GM18498 (cell line): ENCODE measurements at regions not wholly inside any gene's neighbourhood (a gene's known extent, or its start where the extent isn't known, plus 50 kb on each side); places are given as distances from the start of the nearest gene placed in this dataset.
A peak's percentile ranks its signal among the peaks of the same experiment; 100 is the strongest.

Experiments
- ATAC-seq: cut with Tn5 transposase; IDR thresholded peaks from one replicate; pipeline ENCODE4 v1.9.1; 2021; ENCODE audit warnings: mild to moderate bottlenecking, moderate library complexity; ENCODE audit not compliant: unreplicated experiment

DNA sequence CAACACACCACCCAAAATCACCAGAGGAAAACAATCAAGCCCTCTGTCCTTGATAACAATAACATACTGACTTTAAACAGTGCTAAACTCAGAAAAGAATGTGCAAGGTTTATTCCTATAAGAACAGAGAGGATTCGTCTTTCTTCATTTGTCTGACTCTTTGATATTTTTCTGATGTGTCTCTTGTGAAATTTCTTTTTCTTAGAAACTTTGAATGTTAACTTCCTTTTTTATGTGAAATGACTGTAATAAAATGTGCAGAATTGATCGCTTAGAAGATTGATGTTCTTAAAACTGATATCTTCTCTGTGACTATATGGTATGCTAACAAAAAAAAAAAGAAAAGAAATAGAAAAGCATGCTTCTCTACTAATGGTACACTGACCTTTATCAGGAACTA is 947.4 kb upstream of the CITED2 start:
- no peak for ATAC-seq

DNA sequence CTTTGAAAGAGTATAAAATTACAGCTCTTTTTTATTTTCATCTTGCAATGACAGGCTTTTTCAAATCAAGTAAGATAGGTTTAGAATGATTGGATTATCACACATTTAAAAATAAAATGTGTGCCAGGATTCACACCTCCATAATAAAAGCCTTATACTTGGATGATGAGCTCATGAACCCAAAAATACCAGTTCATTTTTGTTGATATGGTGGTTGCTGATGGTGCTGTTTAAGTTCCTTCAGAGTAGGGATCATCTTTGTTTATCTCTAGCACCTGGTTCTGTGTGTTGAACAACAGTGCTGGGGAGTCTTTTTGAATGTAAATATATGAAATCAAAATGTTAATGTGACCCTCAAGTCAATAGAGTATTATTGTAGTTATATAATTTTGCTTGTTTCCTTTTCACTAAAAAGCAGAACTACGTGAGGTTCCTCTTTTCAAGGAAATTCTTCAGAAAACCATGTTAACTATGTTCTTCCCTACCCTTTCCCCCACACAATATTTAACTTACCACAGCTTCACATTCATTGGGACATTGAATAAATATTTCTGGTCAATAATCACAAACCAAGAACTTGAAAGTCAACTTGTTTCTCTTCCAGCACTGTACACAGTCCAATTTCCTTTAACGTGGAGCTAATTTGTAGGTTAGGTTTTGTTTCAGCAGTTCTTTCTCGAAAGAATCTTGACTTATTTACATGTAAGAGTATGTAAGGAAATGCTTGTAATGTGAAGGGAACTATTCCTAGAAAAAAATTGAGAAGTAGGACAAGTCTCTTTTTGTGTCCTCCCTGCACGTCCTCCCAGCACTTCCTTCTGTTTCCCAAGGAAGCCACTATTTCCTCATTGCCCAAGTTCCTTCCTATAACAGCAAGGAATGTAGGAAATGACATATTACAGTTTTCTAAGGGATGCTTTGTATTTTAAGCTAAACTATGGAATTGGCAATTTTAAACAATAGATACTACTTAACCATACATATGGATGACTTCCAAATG is 945.9 kb upstream of the CITED2 start:
- ATAC-seq: no peak

DNA sequence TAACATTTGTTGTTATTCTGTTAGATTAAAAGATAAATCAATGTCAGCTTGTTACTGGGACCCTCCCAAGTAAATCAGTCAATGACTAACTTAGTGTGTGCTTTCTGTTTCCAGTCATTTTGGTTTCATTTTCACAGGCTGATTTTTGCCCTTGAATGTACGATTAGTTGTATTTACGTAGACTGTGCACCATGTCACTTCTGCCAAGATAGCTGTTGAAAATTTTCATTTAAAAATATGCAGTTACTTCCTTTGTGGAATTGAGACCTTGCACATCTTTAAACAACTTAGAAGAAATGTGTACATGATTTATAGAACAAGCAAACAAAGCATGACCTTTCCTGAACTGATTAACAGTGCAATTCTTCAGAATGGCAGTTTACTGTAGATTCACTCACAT is 944.8 kb upstream of the CITED2 start:
- peak; percentile 88 for ATAC-seq

DNA sequence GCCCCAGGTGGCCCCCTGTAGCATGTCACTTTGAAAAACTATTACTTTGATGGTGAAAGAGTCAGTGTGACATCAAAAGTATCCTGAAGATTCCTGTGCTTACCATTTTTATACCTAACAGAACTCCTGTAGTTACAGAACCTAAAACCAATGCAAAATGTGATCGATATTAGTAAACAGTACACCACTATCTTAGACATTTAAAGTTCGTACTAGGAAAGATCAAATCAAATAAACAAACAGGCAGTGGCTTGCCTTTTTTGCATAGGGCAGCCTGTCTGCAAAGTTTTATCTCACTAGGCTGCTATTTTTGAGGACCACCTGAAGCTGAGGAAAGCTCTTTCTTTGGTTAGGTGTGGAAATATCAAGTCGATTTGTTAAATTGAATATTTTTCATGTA is 944.0 kb upstream of the CITED2 start:
- ATAC-seq: no peak

DNA sequence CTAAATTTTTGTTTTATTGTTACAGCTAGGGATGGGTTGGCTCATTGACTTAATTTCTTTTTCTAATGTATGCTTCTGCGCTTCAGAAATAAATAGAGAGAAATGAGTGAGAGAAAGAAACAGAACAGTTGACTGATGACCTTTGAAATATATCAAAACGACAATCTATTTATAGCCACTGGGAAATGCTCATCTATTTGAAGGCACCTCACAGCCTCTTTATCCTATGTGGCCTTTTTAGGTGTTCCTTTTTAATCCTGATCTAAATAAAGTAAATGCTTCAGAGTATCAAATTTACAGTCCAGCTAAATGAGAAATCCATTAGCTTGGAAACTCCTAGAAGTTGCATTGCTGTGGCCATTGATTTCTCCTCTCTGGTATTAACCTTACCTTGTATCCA is 943.5 kb upstream of the CITED2 start:
- ATAC-seq: no peak

DNA sequence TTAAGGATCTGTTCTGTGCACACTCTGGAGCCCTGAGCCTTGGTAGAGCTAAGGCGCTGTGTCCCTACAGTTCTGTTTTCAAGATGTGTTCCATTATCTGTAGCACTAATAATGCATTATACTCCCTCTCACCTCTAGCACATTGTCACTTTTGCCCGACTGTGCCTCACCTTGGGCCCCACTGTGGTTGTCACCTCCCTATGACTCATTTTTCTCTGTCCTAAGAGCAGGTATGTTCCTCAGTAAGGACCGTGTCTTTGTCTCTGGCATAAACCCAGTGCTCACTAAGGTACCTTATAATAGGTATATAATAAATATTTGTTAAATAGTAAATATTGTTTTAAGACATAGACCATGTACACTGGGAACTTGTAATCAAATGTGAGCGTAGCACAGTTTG is 942.5 kb upstream of the CITED2 start:
- ATAC-seq: no peak

DNA sequence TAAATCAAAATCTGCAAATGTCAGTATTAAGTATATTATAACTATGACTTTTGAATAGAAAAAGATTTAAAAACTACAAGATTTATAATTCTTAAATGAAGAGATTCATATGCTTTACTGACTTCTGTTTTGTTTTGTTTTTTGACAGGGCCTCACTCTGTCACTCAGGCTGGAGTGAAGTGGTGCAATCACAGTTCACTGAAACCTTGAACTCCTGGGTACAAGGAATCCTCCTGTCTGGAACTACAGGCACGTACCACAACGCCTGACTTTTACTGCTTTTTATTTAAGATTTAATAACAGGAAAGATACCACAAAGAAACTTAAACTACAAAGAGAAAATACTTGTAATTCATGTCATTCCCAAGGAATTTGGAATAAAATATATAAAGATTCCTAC is 940.2 kb upstream of the CITED2 start:
- ATAC-seq: no peak

DNA sequence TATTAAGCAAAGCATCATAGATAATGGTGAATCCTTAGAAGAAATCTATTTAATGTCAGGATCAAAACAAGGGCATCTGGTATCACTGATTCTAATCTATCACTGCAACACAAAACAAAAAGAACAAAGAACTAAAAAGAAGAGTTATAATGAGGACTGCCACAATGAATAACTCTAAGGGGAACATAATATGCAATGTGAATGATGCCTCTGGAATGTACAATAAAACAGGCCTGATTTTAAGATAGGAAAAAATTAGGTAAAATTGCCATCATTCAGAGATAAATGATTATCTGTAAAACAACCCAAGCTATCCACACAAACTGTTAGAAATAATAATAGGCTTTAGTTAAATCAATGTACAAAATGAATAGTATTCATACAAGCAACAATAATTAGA is 936.7 kb upstream of the CITED2 start:
- no peak for ATAC-seq

DNA sequence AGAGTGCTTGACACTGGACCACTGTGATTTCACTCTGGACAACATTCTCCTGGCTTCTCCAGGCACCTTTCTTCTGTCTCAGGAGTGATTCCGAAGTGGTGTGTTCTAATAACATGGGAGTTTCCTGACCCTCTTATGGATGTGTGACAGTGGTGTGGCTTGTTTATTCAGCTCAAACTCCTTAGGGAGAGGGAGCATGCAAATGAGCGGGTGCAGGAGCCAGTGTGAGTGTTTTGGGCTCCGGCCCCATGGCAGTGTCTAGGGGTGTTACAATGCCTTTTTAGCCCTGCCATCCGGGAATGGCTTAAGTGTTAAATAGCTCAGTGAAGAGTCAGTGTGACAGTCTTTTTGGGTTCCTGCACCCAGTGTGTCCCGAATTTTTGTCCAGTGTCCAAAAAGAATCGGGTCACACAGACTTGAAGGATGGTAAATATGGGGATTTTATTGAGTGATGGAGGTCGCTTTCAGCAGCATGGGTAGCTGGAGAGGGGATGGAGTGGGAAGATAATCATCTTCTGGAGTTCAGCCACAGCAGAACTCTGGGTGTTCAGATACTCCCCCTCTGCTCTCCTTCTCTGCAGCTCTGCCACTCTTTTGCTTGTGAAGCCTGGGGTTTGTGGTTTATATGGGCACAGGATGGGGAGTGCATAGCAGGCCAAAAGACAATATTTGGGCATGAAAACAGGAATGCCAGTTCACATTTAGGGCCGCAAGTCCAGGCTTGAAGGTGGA is 928.9 kb upstream of the CITED2 start:
- no peak for ATAC-seq

DNA sequence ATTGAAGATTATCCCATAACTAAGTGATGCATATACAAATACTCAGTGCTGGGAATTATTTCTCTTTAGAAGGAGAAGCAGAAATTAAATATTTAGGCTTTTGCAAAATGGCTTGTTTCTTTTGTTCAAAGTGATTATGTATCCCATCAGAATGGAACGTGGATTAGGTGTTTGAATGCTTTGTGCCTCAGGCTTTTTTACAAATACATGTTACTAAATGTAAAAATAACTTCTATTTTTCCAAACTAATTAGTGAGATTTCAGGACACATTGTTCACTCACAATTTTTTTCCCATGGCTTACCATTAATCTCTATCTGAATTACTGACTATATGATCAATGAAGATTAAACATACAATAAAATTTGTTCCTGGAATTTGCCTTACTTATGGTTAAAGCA is 925.9 kb upstream of the CITED2 start:
- no peak for ATAC-seq

DNA sequence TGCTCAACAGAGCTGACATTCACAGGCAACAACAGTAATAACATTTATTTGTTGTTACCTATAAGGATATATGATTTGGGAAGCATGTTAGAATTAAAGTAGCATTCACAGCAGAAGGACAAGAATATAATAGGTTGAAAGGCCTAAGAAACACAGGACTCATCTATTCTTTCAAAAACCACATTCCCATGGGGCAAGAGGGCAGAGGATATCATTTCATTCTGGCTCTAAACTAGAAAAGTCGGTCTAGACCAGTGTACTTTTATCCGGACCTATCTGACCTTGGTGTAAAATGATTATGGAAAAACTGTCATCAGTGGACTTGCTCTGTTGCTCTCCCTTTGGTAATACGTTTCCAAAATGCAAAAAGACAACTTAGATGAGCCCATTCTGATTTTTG is 914.7 kb upstream of the CITED2 start:
- no peak for ATAC-seq

DNA sequence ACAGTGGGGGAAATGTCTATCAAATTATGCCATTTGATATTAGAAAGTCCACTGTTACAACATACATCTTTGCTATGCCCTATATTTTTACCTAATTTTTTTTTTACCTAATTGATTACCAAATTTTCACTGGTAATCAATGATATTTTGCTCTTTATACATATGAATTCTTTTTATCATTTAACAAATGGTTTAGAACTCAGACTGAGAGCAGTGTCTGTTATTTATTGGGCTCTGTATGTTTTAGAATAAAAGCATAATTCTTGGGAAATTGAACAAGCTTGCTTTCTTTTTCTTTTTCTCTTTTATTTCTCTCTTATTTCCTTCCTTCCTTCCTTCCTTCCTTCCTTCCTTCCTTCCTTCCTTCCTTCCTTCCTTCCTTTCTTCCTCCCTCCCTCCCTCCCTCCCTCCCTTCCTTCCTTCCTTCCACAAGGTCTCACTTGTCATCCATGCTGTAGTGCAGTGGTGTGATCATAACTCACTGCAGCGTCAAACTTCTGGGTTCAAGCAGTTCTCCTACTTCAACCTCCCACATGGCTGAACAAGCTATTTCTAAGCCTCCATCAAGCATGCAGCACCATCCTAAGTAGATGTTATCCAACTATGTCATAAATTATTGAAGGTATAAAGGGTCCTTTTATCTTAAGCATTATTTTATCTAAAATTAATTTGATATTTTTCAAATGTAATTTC is 911.7 kb upstream of the CITED2 start:
- ATAC-seq: no peak

DNA sequence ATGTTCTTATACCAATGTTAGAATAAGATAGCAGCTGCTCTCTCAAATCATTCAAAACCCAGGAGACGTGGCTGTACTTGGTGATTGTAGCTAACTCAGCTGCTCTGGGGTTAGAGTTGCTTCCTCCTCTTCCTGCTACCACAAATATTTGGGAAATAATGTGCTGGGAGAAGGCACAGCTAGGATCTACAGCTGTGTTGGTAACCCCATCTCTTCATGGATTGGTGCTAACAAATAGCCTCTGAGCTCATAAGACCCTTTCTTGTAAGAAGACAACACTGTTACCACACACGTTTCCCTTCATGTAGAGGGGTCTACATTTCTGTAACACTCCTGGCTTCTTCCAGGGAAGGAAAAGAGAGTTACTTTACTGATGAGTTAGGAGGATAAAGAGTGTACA is 911.0 kb upstream of the CITED2 start:
- no peak for ATAC-seq

DNA sequence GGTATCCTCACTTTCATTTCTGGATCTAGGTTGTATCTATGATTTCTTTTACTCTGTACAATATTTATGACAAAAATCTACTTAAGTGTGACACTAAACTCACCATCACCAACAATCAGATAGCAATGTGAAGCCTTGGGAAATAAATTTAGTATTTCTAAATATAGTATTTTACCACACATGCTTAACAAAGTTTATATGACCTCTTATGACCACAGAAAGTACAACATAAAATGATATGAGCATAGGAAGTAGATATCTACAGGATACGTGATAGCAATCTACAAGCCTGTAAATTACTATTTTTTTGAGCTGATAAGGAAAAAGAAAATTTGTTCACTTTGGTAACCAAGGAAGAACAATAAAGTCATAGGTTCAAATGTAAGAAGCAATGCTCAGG is 910.4 kb upstream of the CITED2 start:
- no peak for ATAC-seq

DNA sequence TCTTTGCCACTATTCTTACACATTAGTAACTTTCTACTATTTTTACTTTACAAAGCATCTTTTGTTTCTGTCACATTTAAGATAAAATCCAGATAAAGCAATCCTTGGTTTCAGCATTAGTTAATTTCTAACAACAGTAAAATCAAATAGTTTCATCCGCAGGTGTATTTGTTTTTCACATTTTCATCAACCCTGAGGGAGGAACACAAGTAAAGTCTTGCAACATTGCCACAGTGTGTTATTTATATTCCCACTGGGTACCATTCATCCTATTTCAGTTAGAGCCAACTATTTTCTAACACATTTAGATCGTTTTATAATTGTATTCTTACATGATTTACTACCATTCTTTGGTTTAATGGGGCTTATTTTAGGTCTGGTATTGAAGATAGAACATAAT is 908.7 kb upstream of the CITED2 start:
- no peak for ATAC-seq

DNA sequence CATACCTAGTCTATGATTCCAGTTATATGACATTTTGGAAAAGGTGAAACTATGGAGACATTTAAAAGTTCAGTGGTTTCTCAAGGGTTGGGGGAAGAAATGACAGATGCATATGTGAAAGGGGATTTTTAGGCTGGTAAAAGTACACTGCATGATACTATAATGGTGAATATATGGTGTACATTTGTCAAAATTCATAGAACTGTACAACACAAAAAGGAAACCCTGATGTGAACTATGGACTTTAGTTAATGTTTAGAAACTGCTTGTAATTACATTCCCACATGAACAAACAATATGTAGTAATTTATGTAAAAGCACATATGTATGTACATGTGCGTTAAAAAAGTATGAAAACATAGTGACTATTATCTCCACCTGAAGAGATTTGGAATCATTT is 907.3 kb upstream of the CITED2 start:
- no peak for ATAC-seq

DNA sequence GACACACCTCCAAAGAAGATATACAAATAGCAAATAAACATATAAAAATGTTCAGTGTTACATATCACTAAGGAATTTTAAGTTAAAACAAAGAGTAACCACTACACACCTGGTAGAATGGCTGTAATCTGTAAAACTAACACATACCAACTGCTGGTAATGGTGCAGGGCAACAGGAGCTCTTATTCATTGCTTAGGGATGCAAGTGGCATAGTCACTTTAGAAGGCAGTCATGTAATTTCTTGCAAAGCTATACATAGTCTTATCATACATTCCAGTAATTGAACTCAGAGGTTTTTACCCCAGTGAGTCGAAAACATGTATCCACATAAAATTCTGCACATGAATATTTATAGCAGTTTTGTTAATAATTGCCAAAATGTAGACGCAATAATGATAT is 906.8 kb upstream of the CITED2 start:
- no peak for ATAC-seq

DNA sequence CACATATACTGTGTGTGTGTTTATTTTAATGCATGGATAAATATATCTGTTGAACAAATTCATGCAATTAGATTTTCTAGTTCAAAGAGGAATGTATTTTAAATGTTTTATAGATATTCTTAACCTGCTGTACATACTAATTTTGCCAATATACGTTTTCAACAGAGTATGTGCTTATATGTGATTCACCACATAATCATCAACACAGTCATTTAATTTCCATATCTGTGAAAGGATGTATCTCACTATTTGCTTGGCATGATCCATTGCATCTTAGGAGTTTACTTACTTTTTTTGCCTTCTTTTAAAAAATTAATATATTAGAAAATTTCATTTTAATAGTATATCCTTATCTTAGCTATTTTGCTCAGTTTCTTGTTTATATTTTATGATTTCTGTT is 902.3 kb upstream of the CITED2 start:
- no peak for ATAC-seq

DNA sequence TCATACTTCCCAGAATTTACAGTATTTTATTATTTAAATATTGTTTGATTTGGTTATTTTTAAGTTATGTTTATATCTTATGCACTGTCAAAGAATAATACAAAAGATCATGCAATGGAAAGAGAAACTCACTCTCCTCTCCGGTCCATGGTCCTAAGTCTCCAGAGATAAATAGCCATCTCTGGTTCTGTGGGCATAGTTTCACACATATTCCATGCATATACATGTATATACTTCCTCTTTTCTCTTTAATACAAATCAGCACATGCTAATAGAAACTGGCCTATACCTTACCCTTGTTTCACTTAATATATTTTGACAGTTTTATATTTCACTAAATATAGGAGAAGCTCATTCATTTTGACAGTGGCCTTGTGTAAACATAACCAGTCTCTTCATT is 901.7 kb upstream of the CITED2 start:
- no peak for ATAC-seq

DNA sequence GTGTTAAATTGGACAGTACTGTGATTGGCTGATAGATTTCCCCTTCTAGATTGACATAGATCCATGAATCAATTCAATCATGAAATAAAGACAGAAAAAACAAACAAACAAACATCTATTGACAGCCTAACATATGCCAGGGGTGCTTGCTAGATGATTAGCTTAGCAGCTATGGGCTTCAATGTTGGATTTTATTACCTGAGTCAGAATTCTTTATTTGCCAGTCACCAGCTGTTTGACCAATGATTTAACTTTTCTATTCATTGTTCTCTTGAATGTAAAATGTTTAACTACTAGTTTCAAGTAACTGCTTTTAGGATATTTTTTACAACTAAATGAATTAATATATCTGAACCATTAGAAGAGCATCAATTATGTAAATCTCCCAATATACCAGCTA is 901.3 kb upstream of the CITED2 start:
- ATAC-seq: no peak

DNA sequence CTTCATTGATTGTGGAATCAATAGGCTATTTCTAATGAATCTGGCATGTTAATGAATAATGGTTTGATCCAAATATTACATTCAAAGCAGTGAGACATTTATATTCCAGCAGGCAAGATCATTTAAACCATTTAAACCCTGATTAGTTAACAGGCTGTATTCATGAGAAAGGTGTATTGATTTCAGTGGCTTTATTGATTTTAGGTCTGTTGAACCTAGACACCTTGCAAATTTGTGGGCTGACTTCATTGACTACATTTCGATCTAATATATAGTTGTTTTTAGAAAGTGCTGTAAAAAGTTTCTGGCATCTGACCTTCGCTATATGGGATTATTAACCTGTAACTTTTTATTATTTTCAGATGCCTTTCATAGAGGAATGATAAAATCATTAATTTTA is 900.1 kb upstream of the CITED2 start:
- no peak for ATAC-seq
